ENCODE measurements at regions not wholly inside any gene's neighbourhood (a gene's known extent, or its start where the extent isn't known, plus 50 kb on each side); places are given as distances from the start of the nearest gene placed in this dataset.

DNA sequence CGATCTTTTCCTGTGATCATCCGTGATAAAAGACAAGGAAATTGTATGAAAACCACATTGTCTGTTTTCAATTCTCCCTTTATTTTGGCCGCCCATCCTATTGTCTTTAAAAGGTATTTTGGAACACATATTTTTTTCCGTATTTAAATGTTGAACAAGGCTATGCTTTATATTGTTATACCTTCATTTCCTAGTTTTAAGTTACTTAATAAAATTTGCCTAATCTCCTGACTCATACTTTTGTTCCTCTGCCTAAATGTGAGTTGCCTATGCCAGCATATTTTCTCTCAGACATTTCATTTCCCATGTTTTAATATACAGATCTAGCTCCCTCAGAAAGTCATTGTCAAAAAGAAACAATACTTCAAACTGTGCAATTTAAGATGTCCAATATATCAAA, 104.2 kb downstream of the SLITRK6 start:
- TF ChIP-seq EP300 (IDR thresholded peaks at IDR 0.05; ENCODE audit: low read depth) (no peak), POLR2A (IDR thresholded peaks at IDR 0.05) (no peak)
- TF ChIP-seq, protein P1, sequence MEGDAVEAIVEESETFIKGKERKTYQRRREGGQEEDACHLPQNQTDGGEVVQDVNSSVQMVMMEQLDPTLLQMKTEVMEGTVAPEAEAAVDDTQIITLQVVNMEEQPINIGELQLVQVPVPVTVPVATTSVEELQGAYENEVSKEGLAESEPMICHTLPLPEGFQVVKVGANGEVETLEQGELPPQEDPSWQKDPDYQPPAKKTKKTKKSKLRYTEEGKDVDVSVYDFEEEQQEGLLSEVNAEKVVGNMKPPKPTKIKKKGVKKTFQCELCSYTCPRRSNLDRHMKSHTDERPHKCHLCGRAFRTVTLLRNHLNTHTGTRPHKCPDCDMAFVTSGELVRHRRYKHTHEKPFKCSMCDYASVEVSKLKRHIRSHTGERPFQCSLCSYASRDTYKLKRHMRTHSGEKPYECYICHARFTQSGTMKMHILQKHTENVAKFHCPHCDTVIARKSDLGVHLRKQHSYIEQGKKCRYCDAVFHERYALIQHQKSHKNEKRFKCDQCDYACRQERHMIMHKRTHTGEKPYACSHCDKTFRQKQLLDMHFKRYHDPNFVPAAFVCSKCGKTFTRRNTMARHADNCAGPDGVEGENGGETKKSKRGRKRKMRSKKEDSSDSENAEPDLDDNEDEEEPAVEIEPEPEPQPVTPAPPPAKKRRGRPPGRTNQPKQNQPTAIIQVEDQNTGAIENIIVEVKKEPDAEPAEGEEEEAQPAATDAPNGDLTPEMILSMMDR (IDR thresholded peaks at IDR 0.05): no peak
